HG03571 (cell line): ENCODE measurements at regions not wholly inside any gene's neighbourhood (a gene's known extent, or its start where the extent isn't known, plus 50 kb on each side); places are given as distances from the start of the nearest gene placed in this dataset.

Experiments used
- ATAC-seq: cut with Tn5 transposase; IDR thresholded peaks from one replicate; pipeline ENCODE4 v1.9.1; 2021; ENCODE audit not compliant: unreplicated experiment

DNA sequence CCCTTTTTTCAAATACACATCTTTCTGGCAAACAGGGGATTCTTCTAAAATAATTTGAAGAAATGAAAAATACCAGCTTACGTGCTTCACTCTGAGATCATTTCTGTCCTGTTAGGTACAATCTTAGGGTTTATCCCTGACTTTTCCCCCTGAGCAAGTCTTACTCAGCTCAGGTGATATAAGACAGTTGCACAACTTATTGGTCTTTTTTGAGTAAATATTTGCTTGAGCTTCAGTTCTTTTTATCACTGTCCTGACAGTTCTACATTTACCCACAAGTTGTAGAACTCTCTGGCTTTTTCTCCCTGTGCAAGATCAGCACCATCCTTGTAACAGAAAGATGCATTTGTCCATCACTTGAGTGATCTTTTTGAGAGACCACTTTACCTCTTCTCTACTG lies 84.9 kb downstream of the MID1IP1 start:
- no peak for ATAC-seq

DNA sequence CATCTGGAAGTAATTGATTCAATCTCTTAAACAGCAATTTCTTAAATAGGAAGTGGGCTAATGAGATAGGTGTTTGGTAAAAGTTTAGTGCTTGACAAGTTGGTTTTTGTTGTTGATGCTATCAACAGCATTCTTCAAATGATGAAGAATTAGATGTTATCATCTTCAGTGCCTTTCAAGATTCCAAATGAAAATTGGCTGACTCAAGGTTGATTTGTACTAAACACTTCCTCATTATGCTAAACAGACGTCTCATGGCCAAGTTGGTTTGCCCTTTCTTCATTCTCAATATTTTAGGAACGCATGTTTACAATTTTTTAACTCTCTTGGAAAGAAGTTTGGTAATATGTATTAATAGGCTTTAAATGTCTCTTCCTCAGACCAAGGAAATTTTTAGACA lies 86.0 kb downstream of the MID1IP1 start:
- ATAC-seq, result no peak

- no peak for ATAC-seq
Observed at GRCh38 chrX:38890326-38890725, 89.1 kb downstream of the MID1IP1 start.

GRCh38 chrX:38890963-38891362 lies 89.7 kb downstream of the MID1IP1 start:
- no peak for ATAC-seq

- peak; percentile 95 for ATAC-seq
Observed at GRCh38 chrX:38891641-38892413, 90.6 kb downstream of the MID1IP1 start.

- no peak for ATAC-seq
Observed at GRCh38 chrX:38893441-38893840, 92.2 kb downstream of the MID1IP1 start.

GRCh38 chrX:38895775-38896174 lies 94.5 kb downstream of the MID1IP1 start:
- no peak for ATAC-seq

GRCh38 chrX:38896724-38897298 lies 95.6 kb downstream of the MID1IP1 start:
- peak; percentile 61 for ATAC-seq

DNA sequence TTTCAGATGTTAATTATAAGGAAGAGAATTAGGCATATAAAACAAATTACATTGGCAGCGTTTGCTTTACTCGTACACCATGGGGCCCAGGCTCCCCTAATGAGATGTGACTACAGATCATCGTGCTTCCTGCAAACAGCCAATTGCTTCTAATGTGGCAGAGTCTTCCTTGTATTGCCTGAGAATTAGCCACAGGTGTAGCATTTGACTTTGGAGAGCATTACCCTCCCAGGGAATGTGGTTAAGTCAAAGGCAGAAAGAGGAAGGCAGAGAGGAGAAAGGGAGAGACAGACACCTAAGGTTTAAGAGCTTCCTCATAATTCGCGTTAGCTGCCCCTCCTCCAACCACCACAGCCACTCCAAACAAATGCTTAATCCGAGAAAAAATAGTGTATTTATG lies 97.0 kb downstream of the MID1IP1 start:
- ATAC-seq, result no peak

DNA sequence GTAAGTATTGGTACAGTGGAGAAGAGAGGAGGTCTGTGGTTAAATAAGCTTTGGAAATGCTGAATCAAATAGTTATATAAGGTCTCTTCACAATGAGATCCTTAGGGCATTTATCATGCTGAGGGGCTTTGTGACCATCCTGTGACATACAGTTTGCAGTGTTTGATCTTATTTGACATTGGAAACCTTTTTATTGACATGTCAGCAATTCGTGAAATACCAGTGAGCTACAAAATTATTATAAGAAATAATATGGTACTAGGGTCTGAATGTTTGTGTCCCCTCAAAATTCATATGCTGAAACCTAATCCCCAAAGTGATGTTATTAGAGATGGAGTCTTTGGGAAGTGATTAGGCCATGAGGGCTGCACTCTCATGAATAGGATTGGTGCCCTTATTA lies 98.4 kb downstream of the MID1IP1 start:
- ATAC-seq, result no peak

DNA sequence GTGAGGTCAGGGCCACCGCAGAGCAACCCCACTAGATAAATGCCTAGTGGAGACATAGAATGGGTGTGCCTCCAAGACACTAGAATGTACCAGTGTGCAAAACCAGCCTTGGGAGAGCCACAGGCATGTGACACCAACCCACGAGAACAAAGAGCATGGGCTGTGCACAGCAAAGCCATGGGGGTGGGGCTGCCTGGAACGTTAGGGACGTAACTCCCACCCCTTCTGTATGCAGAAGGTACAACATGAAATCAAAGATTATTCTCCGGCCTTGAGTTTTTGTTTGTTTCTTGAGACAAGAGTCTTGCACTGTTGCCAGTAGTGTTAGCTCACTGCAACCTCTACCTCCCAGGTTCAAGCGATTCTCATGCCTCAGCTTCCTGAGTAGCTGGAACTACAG lies 99.5 kb downstream of the MID1IP1 start:
- no peak for ATAC-seq

- no peak for ATAC-seq
Observed at GRCh38 chrX:38902972-38903492, 101.8 kb downstream of the MID1IP1 start.

DNA sequence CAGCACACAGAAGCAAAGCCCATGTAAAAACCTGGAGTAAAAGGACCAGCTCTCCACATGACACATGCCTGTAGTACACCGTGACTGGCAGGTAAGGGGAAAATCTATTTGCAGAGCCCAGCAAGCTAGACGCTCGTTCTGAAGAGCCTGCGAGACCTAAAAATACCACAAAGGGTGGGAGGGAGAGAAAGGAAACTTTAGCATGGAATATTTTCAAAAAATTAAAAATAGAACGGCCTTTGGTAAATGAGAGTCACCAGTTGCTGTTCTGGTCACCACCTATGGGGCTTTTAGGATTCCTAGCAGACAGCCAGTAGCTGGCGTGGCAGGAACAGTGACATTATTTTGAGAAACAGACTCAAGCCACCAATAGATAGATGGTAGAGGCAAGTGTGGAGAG lies 115.5 kb downstream of the MID1IP1 start:
- no peak for ATAC-seq

- ATAC-seq, result no peak
Observed at GRCh38 chrX:38917954-38918353, 116.7 kb downstream of the MID1IP1 start.

GRCh38 chrX:38919202-38919601 lies 117.9 kb downstream of the MID1IP1 start:
- no peak for ATAC-seq

- no peak for ATAC-seq
Observed at GRCh38 chrX:38919853-38920528, 118.7 kb downstream of the MID1IP1 start.

GRCh38 chrX:38923451-38923969 lies 122.3 kb downstream of the MID1IP1 start:
- ATAC-seq, result no peak

DNA sequence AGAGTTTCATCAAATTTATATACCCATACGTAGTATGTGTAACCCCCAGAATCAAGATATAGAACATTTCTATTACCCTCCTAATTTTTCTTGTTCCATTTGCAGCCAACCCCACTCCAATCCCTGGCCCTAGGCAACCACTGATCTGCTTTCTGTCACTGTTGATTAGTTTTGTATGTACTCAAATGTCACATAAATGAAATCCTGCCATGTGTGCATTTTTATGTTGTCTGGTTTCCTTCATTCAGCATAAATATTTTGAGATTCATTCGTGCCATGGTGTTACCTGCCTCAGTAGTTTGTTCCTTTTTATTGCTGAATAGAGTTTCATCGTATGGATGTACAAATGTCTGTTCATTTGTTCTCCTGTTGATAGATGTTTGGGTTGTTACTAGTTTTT lies 126.3 kb downstream of the MID1IP1 start:
- no peak for ATAC-seq

- ATAC-seq, result no peak
Observed at GRCh38 chrX:38929966-38930421, 128.7 kb downstream of the MID1IP1 start.

GRCh38 chrX:38930474-38930873 lies 129.2 kb downstream of the MID1IP1 start:
- ATAC-seq, result no peak

DNA sequence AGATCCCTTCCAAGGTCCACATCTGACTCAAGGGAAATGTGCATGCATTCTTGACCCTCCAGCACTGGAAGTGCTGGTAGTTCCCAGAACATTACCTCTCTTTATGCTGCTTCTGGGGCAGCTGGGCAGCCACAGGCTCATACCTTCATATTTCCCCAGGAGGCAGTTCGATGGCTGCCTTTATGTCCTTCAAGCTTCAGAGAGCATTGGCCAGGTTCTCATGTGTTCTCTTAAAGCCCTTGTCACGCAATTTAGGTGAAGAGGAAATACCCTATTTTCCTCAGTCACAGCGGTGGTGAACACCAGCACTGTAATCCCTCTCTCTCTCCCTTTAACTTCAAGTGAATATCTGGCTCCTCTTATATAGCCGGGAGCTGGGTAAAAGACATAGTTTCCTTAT lies 134.3 kb downstream of the MID1IP1 start:
- ATAC-seq, result no peak

- ATAC-seq, result no peak
Observed at GRCh38 chrX:38937400-38937799, 136.1 kb downstream of the MID1IP1 start.
